KMS-11 (cell line): ENCODE measurements at regions not wholly inside any gene's neighbourhood (a gene's known extent, or its start where the extent isn't known, plus 50 kb on each side); places are given as distances from the start of the nearest gene placed in this dataset.

Experiments
- H2AFZ ChIP-seq: fragments of 200-600 bp; sonication (generic); 2 replicates; pipeline ENCODE4 v1.6.1; 2016; ENCODE audit warnings: antibody characterized with exemption, mixed run types, low read depth
- H3K27ac ChIP-seq: fragments of 200-600 bp; sonication (generic); 2 replicates; pipeline ENCODE4 v1.6.1; 2016; ENCODE audit warnings: mild to moderate bottlenecking, mixed run types
- H3K27me3 ChIP-seq: fragments of 200-600 bp; sonication (generic); 2 replicates; pipeline ENCODE4 v1.6.1; 2017; ENCODE audit warnings: mild to moderate bottlenecking, low read depth, mixed run types, moderate library complexity; ENCODE audit not compliant: insufficient read depth
- H3K36me3 ChIP-seq: fragments of 200-600 bp; sonication (generic); 2 replicates; pipeline ENCODE4 v1.6.1; 2017; ENCODE audit warnings: mild to moderate bottlenecking, mixed run types; ENCODE audit not compliant: insufficient read depth
- H3K4me1 ChIP-seq: fragments of 200-600 bp; sonication (generic); 2 replicates; pipeline ENCODE4 v1.6.1; 2016; ENCODE audit warnings: mild to moderate bottlenecking, low read depth, mixed run types; ENCODE audit not compliant: poor library complexity, severe bottlenecking
- H3K4me2 ChIP-seq: fragments of 200-600 bp; sonication (generic); 2 replicates; pipeline ENCODE4 v1.7.0; 2016; ENCODE audit warnings: mild to moderate bottlenecking, mixed run types
- H3K4me3 ChIP-seq: fragments of 200-600 bp; sonication (generic); IDR thresholded peaks from 2 replicates; pipeline ENCODE4 v1.6.1; 2017; ENCODE audit warnings: low read depth, low read length, mixed read lengths; ENCODE audit not compliant: insufficient read depth
- H3K79me2 ChIP-seq: fragments of 200-600 bp; sonication (generic); 2 replicates; pipeline ENCODE4 v1.6.1; 2016; ENCODE audit warnings: low read depth, mixed run types; ENCODE audit not compliant: insufficient read depth
- H3K9ac ChIP-seq: fragments of 200-600 bp; sonication (generic); 2 replicates; pipeline ENCODE4 v1.6.1; 2016; ENCODE audit warnings: mild to moderate bottlenecking, mixed run types
- H4K20me1 ChIP-seq: fragments of 200-600 bp; sonication (generic); 2 replicates; pipeline ENCODE4 v1.6.1; 2016; ENCODE audit warnings: mild to moderate bottlenecking, mixed run types; ENCODE audit not compliant: insufficient read depth
- CTCF ChIP-seq: fragments of 200-600 bp; sonication (generic); conservative IDR thresholded peaks from 2 replicates; pipeline ENCODE4 v1.6.1; 2017; ENCODE audit warnings: low read depth, mild to moderate bottlenecking, antibody characterized with exemption, low read length, moderate library complexity, mixed read lengths

- H3K9ac ChIP-seq: no peak overlapping the region
- no peaks in the 10 kb centered on the region for H4K20me1 ChIP-seq
- H3K27me3 ChIP-seq: no peaks in the 10 kb centered on the region
- H3K27ac ChIP-seq: no peak overlapping the region
- no peak overlapping the region for H3K4me2 ChIP-seq
- H3K4me1 ChIP-seq: no peaks in the 10 kb centered on the region
- H2AFZ ChIP-seq: no peak overlapping the region
- H3K79me2 ChIP-seq: no peaks in the 10 kb centered on the region
- no peak overlapping the region for H3K4me3 ChIP-seq
- H3K36me3 ChIP-seq: no peaks in the 10 kb centered on the region
- TF ChIP-seq CTCF: no peak
Observed at GRCh38 chr19:31601855-31602254, 252.6 kb upstream of the TSHZ3 start.

- Histone ChIP-seq H3K9ac (no peak overlapping the region), H3K4me1 (no peaks in the 10 kb centered on the region), H3K36me3 (no peaks in the 10 kb centered on the region), H3K4me3 (no peak overlapping the region), H3K27ac (no peak overlapping the region), H4K20me1 (no peaks in the 10 kb centered on the region), H3K27me3 (no peaks in the 10 kb centered on the region), H3K4me2 (no peak overlapping the region), H2AFZ (no peak overlapping the region), H3K79me2 (no peaks in the 10 kb centered on the region)
- no peak for TF ChIP-seq CTCF
Observed at GRCh38 chr19:31602548-31602947, 253.3 kb upstream of the TSHZ3 start.

- no peaks in the 10 kb centered on the region for H4K20me1 ChIP-seq
- no peak for TF ChIP-seq CTCF
- H3K4me1 ChIP-seq: no peaks in the 10 kb centered on the region
- no peak overlapping the region for H3K4me2 ChIP-seq
- no peak overlapping the region for H3K27ac ChIP-seq
- no peak overlapping the region for H3K4me3 ChIP-seq
- H3K27me3 ChIP-seq: no peaks in the 10 kb centered on the region
- H3K79me2 ChIP-seq: no peaks in the 10 kb centered on the region
- H3K36me3 ChIP-seq: no peaks in the 10 kb centered on the region
- H3K9ac ChIP-seq: no peak overlapping the region
- no peak overlapping the region for H2AFZ ChIP-seq
Observed at GRCh38 chr19:31604493-31605040, 255.3 kb upstream of the TSHZ3 start.

- Histone ChIP-seq H3K27ac (no peak overlapping the region), H3K4me1 (no peaks in the 10 kb centered on the region), H3K79me2 (no peaks in the 10 kb centered on the region), H3K27me3 (no peaks in the 10 kb centered on the region), H3K9ac (no peak overlapping the region), H3K4me2 (no peak overlapping the region), H3K36me3 (no peaks in the 10 kb centered on the region), H4K20me1 (no peaks in the 10 kb centered on the region), H2AFZ (no peak overlapping the region), H3K4me3 (no peak overlapping the region)
- TF ChIP-seq CTCF: no peak
Observed at GRCh38 chr19:31610018-31610417, 260.8 kb upstream of the TSHZ3 start.
